Ureter (tissue), 1 donor: ENCODE measurements at regions not wholly inside any gene's neighbourhood (a gene's known extent, or its start where the extent isn't known, plus 50 kb on each side); places are given as distances from the start of the nearest gene placed in this dataset.

Experiments
- DNase-seq: peaks from one replicate; pipeline ENCODE4 v3.0.0-alpha.2; 2020; ENCODE audit warnings: low spot score
- donor health status: DM: yes; HTN: yes; CAD: no.

- DNase-seq, result no peak
These were observed 55.5 kb downstream of the GSPT2 start for GRCh38 chrX:51798701-51799100.

GRCh38 chrX:51802917-51803688 lies 59.9 kb downstream of the GSPT2 start:
- peak; percentile 52 for DNase-seq

- DNase-seq, result no peak
These were observed 60.6 kb downstream of the GSPT2 start for GRCh38 chrX:51803833-51804232.

GRCh38 chrX:51804741-51805140 lies 61.5 kb downstream of the GSPT2 start:
- DNase-seq, result no peak

- no peak for DNase-seq
These were observed 70.7 kb downstream of the GSPT2 start for GRCh38 chrX:51813886-51814460.

- no peak for DNase-seq
These were observed 69.4 kb upstream of the MAGED1 start for GRCh38 chrX:51824061-51824460.

GRCh38 chrX:51825436-51825835 lies 68.0 kb upstream of the MAGED1 start:
- no peak for DNase-seq

GRCh38 chrX:51834076-51834475 lies 59.3 kb upstream of the MAGED1 start:
- no peak for DNase-seq

GRCh38 chrX:51836823-51837222 lies 56.6 kb upstream of the MAGED1 start:
- no peak for DNase-seq

- DNase-seq, result no peak
These were observed 56.0 kb upstream of the MAGED1 start for GRCh38 chrX:51837451-51837850.

- no peak for DNase-seq
These were observed 55.5 kb upstream of the MAGED1 start for GRCh38 chrX:51837921-51838320.
